Esophagus squamous epithelium (tissue), 4 donors: ENCODE measurements at regions not wholly inside any gene's neighbourhood (a gene's known extent, or its start where the extent isn't known, plus 50 kb on each side); places are given as distances from the start of the nearest gene placed in this dataset.

Source experiments
- CTCF ChIP-seq, 6 experiments: fragments of 450-650 bp in 4 of 6; fragments of 200-600 bp in 2 of 6; sonication (generic) in 2 of 6; IDR thresholded peaks; one replicate each; pipeline ENCODE4 v1.5.1; 2016 to 2019; ENCODE audit warnings: antibody characterized with exemption in 6 of 6, mild to moderate bottlenecking in 4 of 6, moderate library complexity in 4 of 6
- POLR2A ChIP-seq, 4 donors: fragments of 450-650 bp; IDR thresholded peaks; one replicate each; pipeline ENCODE4 v1.6.1; 2017; ENCODE audit warnings: antibody characterized with exemption in 4 of 4, mild to moderate bottlenecking in 4 of 4, moderate library complexity in 3 of 4

DNA sequence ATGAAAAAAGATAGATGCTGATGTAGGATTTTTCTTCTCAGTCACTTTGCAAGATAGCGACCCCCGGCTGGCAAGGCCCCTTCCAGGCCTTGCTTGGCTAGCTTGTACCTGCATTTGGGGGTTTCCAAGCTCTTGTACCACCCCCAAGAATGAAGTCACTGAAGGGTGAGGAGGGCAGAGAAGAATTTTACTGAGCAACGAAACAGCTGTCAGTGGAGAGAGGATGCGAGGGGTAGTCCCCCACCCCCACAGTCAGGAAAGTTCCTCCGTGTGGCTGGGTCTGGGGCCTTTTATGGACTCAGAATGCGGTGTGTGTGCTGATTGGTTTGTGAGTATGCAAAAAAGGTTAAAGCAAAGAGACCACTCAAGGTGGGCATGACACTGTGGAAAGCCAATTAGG is 382.0 kb downstream of the GPD2 start:
- no peak for TF ChIP-seq CTCF (IDR thresholded peaks at IDR 0.05)
- no peak for TF ChIP-seq POLR2A (IDR thresholded peaks at IDR 0.05)
